Endothelial cell of hepatic sinusoid (primary cell): ENCODE measurements at regions not wholly inside any gene's neighbourhood (a gene's known extent, or its start where the extent isn't known, plus 50 kb on each side); places are given as distances from the start of the nearest gene placed in this dataset.
"Not testable (repeated sequence)": the region's sequence is repeated elsewhere in the genome, so short reads cannot be mapped to it uniquely, and the experiment has no call there.

ENCODE experiments used
- in situ Hi-C: cut with HindIII; loops from 2 replicates; pipeline ENCODE4 v1.10.0; 2017; ENCODE audit warnings: low sequenced_read_pairs

- in situ Hi-C loops: no loop called here
Measured at GRCh38 chr12:14207905-14208551, 157.5 kb upstream of the ATF7IP start.

- in situ Hi-C loops: no loop called here
Measured at GRCh38 chr12:14211947-14212387, 153.5 kb upstream of the ATF7IP start.

- in situ Hi-C loops: no loop called here
Measured at GRCh38 chr12:14213542-14213941, 151.9 kb upstream of the ATF7IP start.

GRCh38 chr12:14214495-14214894, 151.0 kb upstream of the ATF7IP start:
- in situ Hi-C loops: no loop called here

- in situ Hi-C loops: not testable (repeated sequence)
Measured at GRCh38 chr12:14215949-14216348, 149.5 kb upstream of the ATF7IP start.

GRCh38 chr12:14216405-14217294, 148.8 kb upstream of the ATF7IP start:
- in situ Hi-C loops: no loop called here

- in situ Hi-C loops: no loop called here
Measured at GRCh38 chr12:14219156-14219555, 146.3 kb upstream of the ATF7IP start.

- in situ Hi-C loops: not testable (repeated sequence)
Measured at GRCh38 chr12:14219670-14220069, 145.8 kb upstream of the ATF7IP start.

GRCh38 chr12:14225064-14225463, 140.4 kb upstream of the ATF7IP start:
- in situ Hi-C loops: no loop called here

GRCh38 chr12:14235176-14235575, 130.3 kb upstream of the ATF7IP start:
- in situ Hi-C loops: not testable (repeated sequence)

- in situ Hi-C loops: not testable (repeated sequence)
Measured at GRCh38 chr12:14236641-14237040, 128.8 kb upstream of the ATF7IP start.

- in situ Hi-C loops: no loop called here
Measured at GRCh38 chr12:14238221-14238792, 127.2 kb upstream of the ATF7IP start.

GRCh38 chr12:14239350-14239934, 126.0 kb upstream of the ATF7IP start:
- in situ Hi-C loops: no loop called here

GRCh38 chr12:14239935-14240872, 125.3 kb upstream of the ATF7IP start:
- in situ Hi-C loops: no loop called here

- in situ Hi-C loops: no loop called here
Measured at GRCh38 chr12:14240873-14241220, 124.6 kb upstream of the ATF7IP start.

GRCh38 chr12:14242825-14243224, 122.7 kb upstream of the ATF7IP start:
- in situ Hi-C loops: not testable (repeated sequence)

- in situ Hi-C loops: no loop called here
Measured at GRCh38 chr12:14243941-14244340, 121.5 kb upstream of the ATF7IP start.

GRCh38 chr12:14244876-14245669, 120.4 kb upstream of the ATF7IP start:
- in situ Hi-C loops: no loop called here

GRCh38 chr12:14247166-14247565, 118.3 kb upstream of the ATF7IP start:
- in situ Hi-C loops: no loop called here

GRCh38 chr12:14249368-14249767, 116.1 kb upstream of the ATF7IP start:
- in situ Hi-C loops: no loop called here
